Ishikawa (cell line): ENCODE measurements at regions not wholly inside any gene's neighbourhood (a gene's known extent, or its start where the extent isn't known, plus 50 kb on each side); places are given as distances from the start of the nearest gene placed in this dataset.

Experiments
- CEBPB ChIP-seq: IDR thresholded peaks from 2 replicates; pipeline ENCODE4 v1.6.1; 2012
- CREB1 ChIP-seq: IDR thresholded peaks from 2 replicates; pipeline ENCODE4 v1.6.1; 2012; ENCODE audit warnings: low read depth
- EGR1 ChIP-seq: IDR thresholded peaks from 2 replicates; pipeline ENCODE4 v1.6.1; 2012
- EP300 ChIP-seq: IDR thresholded peaks from 2 replicates; pipeline ENCODE4 v1.6.1; 2012; ENCODE audit warnings: borderline replicate concordance
- NFIC ChIP-seq: IDR thresholded peaks from 2 replicates; pipeline ENCODE4 v1.6.1; 2012
- RAD21 ChIP-seq: IDR thresholded peaks from 2 replicates; pipeline ENCODE4 v1.6.1; 2012; ENCODE audit warnings: low read depth
- TAF1 ChIP-seq: IDR thresholded peaks from 2 replicates; pipeline ENCODE4 v1.6.1; 2012; ENCODE audit warnings: low read depth, mild to moderate bottlenecking
- TCF12 ChIP-seq: IDR thresholded peaks from 2 replicates; pipeline ENCODE4 v1.6.1; 2012; ENCODE audit warnings: low read depth
- TEAD4 ChIP-seq: IDR thresholded peaks from 2 replicates; pipeline ENCODE4 v1.6.1; 2012
- YY1 ChIP-seq: IDR thresholded peaks from 2 replicates; pipeline ENCODE4 v1.6.1; 2012; ENCODE audit warnings: low read depth
- ZBTB7A ChIP-seq: IDR thresholded peaks from 2 replicates; pipeline ENCODE4 v1.6.1; 2012; ENCODE audit warnings: low read depth
- TF ChIP-seq, protein P1 (sequence below): IDR thresholded peaks from 2 replicates; pipeline ENCODE4 v1.6.1; 2012
- TF ChIP-seq, protein P2 (sequence below): IDR thresholded peaks from 2 replicates; pipeline ENCODE4 v1.6.1; 2012
- TF ChIP-seq, protein P3 (sequence below): IDR thresholded peaks from 2 replicates; pipeline ENCODE4 v1.6.1; 2012; ENCODE audit warnings: low read depth, mild to moderate bottlenecking

DNA sequence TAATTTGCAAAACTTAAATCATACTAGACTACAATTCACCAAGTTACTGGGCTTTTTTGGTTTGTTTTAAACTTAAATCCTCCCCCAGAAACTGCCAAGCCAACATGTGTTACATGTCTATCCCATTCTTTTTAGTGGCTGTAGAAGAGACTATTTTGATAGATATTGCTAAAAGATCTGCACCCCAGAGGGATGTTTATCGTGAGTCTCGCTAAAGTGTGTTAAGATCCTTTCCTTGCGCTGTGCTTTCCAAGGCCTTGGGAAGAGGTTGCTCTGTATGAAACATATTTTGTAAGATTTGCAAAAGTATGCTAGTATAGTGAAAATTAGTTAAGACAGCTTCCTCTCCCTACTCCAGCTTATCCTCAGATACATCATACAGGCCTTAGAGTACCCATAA lies 63.0 kb downstream of the GPX5 start:
- no peak for TF ChIP-seq EP300
- TF ChIP-seq CEBPB: no peak

DNA sequence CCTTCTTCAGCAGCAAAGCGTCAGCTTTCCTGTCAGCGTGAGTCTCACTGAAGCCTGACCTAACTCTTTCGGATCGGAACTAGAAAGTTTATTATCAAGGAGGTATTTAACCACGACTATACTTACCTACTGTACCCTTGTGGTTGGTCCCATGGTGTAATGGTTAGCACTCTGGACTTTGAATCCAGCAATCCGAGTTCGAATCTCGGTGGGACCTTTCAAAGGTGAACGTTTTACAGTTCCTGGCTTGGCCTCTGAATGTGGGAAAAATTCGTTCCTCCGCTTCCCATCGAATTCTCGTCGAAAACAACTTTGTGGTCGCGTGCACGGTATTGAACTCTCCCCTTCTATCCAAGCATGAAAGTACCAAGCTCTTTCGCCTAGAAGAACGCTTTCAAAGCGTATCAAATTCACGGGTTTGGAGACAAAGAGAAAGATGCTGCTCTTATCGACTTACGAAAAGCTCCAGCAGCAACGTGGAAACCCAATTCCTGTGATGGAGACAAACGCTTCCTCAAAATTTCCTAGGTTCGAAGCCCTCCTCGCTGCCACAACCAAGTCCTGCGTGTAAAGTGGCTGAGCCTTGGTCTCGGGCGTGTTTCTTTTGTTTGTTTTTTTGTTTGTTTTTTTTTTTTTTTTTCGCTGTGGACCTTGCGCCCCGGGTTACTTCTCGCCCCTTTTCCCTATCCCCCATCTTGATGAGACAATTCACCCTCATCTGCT lies 63.7 kb downstream of the GPX5 start:
- peak; percentile 21; the same call in 1 of the 2 replicates for TF ChIP-seq EP300
- TF ChIP-seq, protein P1, sequence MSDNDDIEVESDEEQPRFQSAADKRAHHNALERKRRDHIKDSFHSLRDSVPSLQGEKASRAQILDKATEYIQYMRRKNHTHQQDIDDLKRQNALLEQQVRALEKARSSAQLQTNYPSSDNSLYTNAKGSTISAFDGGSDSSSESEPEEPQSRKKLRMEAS: peak; percentile 72
- TF ChIP-seq RAD21: no peak
- TF ChIP-seq YY1: 0 out of 2 replicates have a peak, but pooled peaks have one; percentile 46
- TF ChIP-seq TEAD4: peak; percentile 86
- TF ChIP-seq, protein P2, sequence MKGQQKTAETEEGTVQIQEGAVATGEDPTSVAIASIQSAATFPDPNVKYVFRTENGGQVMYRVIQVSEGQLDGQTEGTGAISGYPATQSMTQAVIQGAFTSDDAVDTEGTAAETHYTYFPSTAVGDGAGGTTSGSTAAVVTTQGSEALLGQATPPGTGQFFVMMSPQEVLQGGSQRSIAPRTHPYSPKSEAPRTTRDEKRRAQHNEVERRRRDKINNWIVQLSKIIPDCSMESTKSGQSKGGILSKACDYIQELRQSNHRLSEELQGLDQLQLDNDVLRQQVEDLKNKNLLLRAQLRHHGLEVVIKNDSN: peak; percentile 6; the same call in 1 of the 2 replicates

DNA sequence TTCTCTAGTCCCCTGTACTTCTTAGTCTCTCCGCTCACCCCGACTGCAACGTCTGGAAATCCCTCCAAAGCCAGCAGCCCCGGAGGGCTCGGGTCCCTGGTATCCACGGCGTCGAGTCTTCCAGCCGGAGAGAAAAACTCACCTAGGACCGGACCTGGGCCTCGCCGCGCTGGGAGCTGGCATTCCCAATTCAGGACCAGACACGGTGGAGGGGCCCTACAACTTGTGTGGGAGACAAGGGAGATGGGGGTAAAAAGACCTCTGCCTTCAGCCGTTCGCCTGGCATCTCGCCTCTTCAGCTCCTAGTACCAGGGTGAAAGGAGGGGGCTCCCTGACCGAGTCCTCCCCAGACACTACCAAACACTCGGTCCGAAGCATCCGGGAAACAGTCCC lies 64.3 kb downstream of the GPX5 start:
- TF ChIP-seq CEBPB (no peak), NFIC (no peak), TAF1 (no peak), YY1 (no peak), TCF12 (no peak), ZBTB7A (no peak), CREB1 (no peak), RAD21 (no peak), EP300 (no peak)
- TF ChIP-seq, protein P3, sequence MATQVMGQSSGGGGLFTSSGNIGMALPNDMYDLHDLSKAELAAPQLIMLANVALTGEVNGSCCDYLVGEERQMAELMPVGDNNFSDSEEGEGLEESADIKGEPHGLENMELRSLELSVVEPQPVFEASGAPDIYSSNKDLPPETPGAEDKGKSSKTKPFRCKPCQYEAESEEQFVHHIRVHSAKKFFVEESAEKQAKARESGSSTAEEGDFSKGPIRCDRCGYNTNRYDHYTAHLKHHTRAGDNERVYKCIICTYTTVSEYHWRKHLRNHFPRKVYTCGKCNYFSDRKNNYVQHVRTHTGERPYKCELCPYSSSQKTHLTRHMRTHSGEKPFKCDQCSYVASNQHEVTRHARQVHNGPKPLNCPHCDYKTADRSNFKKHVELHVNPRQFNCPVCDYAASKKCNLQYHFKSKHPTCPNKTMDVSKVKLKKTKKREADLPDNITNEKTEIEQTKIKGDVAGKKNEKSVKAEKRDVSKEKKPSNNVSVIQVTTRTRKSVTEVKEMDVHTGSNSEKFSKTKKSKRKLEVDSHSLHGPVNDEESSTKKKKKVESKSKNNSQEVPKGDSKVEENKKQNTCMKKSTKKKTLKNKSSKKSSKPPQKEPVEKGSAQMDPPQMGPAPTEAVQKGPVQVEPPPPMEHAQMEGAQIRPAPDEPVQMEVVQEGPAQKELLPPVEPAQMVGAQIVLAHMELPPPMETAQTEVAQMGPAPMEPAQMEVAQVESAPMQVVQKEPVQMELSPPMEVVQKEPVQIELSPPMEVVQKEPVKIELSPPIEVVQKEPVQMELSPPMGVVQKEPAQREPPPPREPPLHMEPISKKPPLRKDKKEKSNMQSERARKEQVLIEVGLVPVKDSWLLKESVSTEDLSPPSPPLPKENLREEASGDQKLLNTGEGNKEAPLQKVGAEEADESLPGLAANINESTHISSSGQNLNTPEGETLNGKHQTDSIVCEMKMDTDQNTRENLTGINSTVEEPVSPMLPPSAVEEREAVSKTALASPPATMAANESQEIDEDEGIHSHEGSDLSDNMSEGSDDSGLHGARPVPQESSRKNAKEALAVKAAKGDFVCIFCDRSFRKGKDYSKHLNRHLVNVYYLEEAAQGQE: no peak
- TF ChIP-seq, protein P2: no peak
- TF ChIP-seq, protein P1: no peak

DNA sequence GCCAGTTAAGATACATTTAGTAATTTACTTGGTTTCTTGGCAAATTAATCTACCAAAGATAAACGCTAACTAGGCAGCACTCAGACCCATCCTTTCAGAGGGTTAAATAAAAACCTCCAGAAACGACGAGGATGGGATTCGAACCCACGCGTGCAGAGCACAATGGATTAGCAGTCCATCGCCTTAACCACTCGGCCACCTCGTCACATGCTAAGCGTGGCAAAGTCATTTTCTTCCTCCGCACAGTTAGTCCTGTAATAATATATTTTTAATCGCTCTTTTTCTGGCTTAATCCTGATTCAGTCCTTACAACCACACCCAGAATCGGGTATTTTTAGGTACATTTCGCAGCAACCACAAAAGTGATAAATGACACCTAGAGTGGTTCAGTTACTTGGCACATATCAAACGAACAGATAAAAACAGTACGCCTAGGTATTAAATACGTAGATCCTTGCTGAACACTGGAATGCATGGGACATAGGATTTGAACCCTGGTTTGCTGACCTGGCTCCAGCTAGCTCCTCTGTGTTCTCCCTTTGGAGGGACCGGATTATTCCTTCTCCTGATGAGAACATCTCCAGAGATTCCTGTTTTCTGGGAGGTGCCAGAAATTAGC lies 71.6 kb downstream of the GPX5 start:
- TF ChIP-seq RAD21 (no peak), TCF12 (no peak), CREB1 (peak; percentile 28; the same call in 1 of the 2 replicates), TAF1 (no peak), YY1 (no peak), NFIC (peak; percentile 18; the same call in 1 of the 2 replicates), CEBPB (no peak; the same call in 1 of the 2 replicates), EP300 (no peak), EGR1 (no peak), TEAD4 (peak; percentile 85)
- TF ChIP-seq, protein P2: peak; percentile 69
- TF ChIP-seq, protein P1: peak; percentile 58; the same call in 1 of the 2 replicates

DNA sequence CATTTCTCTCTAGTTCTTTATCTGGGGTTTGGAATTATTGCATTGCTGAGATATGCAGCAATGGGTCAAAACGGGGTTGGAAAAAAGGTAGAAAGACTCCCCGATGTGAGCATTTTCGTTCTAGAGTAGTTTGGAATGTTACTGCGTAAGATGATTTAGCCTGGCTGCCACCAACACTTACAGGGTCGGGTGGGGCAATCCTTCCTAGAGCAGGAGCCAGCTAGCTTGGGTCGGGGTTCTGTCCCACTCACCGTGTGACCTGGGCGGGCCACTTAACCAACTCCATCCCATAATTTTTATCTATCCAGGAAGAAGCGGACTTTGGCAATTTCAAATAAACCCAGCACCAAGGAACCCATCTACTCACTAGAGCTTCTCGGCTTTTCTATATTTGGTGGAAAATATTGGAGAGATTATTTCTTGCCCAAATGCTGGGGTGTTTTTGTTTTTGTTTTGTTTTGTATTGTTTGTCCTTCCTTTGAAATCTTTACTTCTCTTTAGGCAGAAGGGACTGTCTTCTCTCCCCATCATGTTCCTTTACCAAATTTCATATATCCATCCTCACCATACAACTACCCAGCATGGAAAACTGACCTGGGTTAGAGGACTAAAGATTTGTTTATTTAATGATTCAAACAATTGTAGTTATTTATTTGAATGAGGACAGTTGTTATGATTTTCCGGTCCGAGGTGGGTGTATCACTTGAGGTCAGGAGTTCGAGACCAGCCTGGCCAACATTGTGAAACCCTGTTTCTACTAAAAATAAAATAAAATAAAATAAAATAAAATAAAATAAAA lies 72.4 kb downstream of the GPX5 start:
- no peak for TF ChIP-seq YY1
- TF ChIP-seq, protein P2: no peak
- no peak for TF ChIP-seq TCF12
- TF ChIP-seq CREB1: no peak
- no peak for TF ChIP-seq ZBTB7A
- no peak for TF ChIP-seq EGR1
- TF ChIP-seq TEAD4: no peak
- TF ChIP-seq TAF1: no peak
